Right forelimb (tissue), 1 donor: ENCODE measurements at regions not wholly inside any gene's neighbourhood (a gene's known extent, or its start where the extent isn't known, plus 50 kb on each side); places are given as distances from the start of the nearest gene placed in this dataset.

Experiments
- DNase-seq: peaks from one replicate; pipeline ENCODE4 v3.0.0-alpha.2; 2018

DNA sequence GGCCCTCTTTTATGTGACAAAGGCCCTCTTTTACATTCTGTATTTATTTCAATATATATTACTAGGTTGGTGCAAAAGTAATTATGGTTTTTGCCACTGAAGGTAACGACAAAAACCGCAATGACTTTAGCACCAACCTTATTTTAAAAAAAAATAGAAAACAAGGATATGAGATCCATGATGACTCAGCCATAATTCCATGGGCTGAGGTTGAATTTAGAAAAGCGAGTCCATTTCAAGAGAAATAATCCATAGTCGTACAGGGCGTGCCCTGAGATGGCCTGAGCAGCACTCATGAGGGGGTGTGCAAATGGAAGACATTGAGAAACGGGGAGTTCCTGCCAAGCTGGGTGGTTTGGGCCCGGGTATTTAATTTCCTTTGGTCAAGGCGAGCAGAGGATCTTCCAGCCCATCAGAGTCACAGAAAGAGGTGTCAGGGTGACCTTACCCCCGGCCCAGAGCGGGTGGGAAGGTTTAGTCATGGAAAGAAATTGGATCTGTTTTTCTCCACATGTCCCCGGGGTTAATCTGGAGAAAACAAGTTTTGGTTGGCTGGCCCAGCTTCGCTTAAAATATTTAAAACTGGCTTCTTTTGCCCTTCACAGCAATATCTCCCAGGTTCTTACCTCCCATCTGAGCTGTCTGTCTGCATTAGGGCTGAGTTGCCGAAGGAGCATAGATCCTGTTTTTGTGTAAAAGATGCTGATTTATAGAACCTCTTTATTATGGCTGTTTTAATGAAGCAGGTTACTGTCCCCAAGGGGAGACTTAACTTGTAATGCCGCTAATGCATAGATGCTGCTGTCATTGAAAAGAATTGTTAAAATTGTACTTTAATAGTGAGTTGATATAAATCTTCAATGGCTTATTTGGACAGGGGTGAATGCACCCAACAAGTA, 255.6 kb downstream of the PREX1 start:
- no peak for DNase-seq

GRCh38 chr20:48569679-48570078, 258.1 kb downstream of the PREX1 start:
- DNase-seq: no peak

- DNase-seq: no peak
Measured at GRCh38 chr20:48568520-48568919, 259.3 kb downstream of the PREX1 start.

- DNase-seq: no peak
Measured at GRCh38 chr20:48567145-48567544, 260.7 kb downstream of the PREX1 start.

GRCh38 chr20:48564982-48565539, 262.7 kb downstream of the PREX1 start:
- DNase-seq: no peak

DNA sequence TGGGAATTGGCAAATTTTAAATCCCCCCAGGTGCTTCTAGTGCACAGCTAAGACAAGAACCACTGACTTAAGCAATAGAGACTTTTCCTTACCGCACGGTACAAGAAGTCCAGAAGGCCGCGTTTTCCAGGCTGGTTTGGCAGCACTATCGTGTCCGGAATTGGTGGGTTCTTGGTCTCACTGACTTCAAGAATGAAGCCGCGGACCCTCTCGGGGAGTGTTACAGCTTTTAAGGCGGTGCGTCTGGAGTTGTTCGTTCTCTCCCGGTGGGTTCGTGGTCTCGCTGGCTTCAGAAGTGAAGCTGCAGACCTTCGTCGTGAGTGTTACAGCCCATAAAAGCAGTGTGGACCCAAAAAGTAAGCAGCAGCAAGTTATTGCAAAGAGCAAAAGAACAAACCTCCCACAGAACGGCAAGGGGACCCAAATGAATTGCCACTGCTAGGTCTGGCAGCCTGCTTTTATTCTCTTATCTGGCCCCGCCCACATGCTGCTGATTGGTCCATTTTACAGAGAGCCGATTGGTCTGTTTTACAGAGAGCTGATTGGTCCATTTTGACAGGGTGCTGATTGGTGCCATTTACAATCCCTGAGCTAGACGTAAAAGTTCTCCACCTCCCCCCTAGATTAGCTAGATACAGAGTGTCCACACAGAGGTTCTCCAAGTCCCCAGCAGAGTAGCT, 264.5 kb downstream of the PREX1 start:
- DNase-seq: no peak

GRCh38 chr20:48562586-48563116, 265.1 kb downstream of the PREX1 start:
- no peak for DNase-seq

- DNase-seq: no peak
Measured at GRCh38 chr20:48558906-48559305, 268.9 kb downstream of the PREX1 start.

DNA sequence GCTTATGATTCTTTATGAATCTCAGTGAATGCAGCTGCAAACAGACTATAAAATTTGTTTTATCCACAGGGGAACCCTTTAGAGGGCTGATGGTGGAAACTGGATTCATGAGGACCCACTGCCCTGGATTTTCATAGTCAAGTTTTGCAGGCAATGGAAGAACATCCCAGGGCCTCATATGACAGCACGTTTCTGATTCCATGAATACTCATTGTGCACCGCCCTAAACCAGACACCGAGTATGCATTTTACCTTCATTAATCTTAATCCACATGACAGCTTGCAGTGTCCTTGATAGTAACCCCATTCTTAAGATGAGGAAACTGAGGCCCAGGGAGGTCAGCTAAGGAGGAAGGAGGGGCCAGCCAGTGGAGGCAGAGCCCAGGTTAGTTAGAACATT, 270.4 kb downstream of the PREX1 start:
- no peak for DNase-seq

- no peak for DNase-seq
Measured at GRCh38 chr20:48556956-48557355, 270.8 kb downstream of the PREX1 start.

GRCh38 chr20:48552550-48552949, 275.2 kb downstream of the PREX1 start:
- no peak for DNase-seq

DNA sequence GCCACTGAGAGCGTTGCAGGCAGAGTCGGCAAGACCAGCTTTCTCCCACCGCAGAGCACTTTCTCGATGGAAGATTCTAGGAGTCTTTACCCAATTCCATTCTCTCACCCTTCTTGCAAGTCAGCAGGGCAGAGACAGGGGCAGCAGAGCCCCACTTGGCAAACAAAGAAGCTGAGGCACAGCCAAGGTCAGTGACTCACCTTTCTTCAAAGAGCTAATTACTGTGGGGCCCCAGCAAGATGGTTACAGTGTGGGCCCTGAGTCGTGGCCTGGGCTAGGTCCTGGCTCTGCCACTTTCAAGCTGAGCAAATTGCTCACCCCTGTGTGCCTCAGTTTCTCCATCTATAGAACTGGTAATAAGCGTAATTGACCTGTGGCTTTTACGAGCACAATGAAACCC, 277.0 kb downstream of the PREX1 start:
- no peak for DNase-seq

GRCh38 chr20:48547664-48548063, 280.1 kb downstream of the PREX1 start:
- DNase-seq: no peak

GRCh38 chr20:48544402-48545339, 283.1 kb downstream of the PREX1 start:
- DNase-seq: no peak

DNA sequence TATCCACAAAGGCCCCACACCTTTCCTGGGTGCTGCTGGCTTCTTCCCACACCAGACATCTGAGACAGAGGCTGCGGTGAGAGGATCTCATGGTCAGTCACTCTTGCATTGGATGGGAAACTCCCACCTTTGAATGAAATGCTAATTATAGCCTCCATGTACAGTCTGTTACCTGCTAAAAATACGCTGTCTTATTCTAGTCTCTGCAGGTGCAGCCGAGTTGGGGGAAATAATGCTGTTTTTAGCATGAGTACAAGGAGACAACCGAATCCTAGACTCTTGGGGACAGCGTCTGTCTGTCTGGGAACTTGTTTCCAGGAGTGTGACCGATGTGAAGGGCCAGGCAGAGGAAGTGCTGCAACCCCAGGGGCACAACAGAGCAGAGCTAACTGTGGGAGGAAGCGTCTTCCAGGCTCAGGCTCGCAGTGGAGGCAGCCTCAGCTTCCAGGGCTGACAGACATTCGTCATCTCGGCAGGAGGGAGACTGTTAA, 286.2 kb downstream of the PREX1 start:
- no peak for DNase-seq

DNA sequence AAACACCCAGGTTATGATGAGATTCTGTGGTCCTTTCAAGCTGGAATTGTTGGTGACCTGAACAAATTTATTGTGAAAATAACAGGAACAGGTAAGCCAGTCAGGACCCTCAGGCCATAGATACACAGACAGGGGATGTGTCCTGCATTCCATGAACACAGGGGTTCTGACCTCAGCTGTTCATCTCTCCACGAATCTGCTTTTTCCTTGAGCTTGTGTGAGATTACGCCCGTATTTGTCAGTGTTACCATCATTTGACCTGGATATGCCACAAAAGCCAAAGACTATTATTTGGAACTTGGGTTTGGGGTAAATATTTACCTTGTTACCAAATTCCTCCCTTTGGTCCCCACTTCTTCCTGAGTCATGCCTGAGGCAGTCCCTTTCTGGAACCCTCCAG, 288.9 kb downstream of the PREX1 start:
- no peak for DNase-seq

DNA sequence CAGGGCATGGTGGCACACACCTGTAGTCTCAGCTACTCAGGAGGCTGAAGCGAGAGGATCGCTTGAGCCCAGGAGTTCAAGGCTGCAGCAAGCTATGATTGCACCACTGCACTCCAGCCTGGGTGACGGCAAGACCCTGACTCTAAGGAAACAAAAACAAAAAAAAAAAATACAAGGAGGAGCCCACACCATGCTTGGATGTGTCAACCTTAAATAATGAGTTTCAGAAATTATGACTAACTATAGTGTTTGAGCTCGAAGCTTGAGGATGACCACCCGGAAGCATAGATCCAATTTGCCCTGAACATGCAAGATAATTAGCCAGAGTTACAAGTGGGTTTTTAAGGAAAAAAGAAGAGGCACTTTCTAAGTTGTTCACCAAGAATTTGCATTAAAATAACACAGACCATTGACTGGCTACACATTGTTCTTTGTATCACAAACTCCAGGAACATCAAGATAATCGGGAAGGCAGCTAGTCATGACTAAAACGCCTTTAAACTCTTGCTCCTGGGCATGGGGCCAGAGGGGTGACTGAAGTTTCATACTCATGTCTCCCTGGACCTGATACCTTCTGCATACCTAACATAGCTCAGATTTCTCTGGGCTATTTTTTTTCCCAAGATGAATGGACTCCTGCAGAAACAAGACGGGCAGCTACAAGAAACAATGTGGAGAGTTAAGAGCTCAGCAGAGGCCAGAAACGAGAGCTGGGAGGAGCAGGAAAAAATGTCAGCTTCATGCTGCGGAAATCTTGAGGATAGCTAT, 289.6 kb downstream of the PREX1 start:
- no peak for DNase-seq

DNA sequence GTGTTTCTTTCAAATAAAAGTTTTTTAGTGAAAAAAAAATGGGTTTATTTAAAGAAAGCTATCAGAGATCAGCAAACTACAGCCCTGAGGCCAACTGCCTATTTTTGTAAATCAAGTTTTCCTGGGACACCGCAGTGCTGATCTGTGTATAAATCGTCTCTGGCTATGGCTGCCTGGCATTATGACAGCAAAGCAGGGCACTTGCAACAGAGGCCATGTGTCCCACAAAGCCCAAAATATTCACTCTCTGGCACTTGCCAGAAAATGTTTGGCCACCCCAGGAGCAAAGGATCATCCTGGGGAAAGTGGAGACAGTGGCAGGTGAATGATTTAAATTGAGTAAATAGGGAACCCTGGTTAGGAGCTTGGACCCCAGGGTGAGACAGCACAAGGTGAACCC, 291.6 kb downstream of the PREX1 start:
- no peak for DNase-seq

GRCh38 chr20:48535556-48535955, 292.2 kb downstream of the PREX1 start:
- no peak for DNase-seq

- DNase-seq: no peak
Measured at GRCh38 chr20:48532028-48532427, 295.8 kb downstream of the PREX1 start.

- no peak for DNase-seq
Measured at GRCh38 chr20:48531505-48531904, 296.3 kb downstream of the PREX1 start.

- DNase-seq: no peak
Measured at GRCh38 chr20:48530957-48531356, 296.8 kb downstream of the PREX1 start.
